Tibial nerve (tissue), 3 donors: ENCODE measurements at regions not wholly inside any gene's neighbourhood (a gene's known extent, or its start where the extent isn't known, plus 50 kb on each side); places are given as distances from the start of the nearest gene placed in this dataset.

ENCODE experiments used
- POLR2A ChIP-seq, 2 donors: fragments of 450-650 bp; IDR thresholded peaks; one replicate each; pipeline ENCODE4 v1.6.1; 2017; ENCODE audit warnings: antibody characterized with exemption in 2 of 2, mild to moderate bottlenecking in 2 of 2, moderate library complexity in 2 of 2
- TF ChIP-seq, protein P1 (sequence below), 5 experiments: fragments of 200-600 bp in 3 of 5; fragments of 450-650 bp in 2 of 5; sonication (generic) in 3 of 5; IDR thresholded peaks; one replicate each; pipeline ENCODE4 v1.5.1; 2016 to 2019; ENCODE audit warnings: antibody characterized with exemption in 5 of 5, mild to moderate bottlenecking in 3 of 5, moderate library complexity in 2 of 5

DNA sequence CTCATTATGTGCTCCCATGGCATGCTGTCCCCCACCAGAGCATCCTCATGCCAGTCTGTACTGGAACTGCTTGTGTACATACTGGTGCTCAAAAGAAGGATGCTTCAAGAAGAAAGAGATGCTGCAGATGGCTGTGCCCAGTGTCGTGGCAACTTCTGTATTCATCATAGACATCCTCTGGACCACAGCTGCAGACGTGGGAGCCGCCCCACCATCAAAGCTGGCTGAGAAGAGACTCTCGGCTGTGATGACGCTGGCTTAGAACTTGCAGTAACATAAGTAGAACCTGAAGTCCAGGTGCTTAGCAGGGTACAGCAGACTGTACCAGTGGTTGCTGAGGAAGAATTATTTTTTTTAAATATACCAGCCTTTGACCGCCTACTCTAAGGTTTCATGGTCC is 112.6 kb upstream of the ARHGAP5 start:
- TF ChIP-seq, protein P1, sequence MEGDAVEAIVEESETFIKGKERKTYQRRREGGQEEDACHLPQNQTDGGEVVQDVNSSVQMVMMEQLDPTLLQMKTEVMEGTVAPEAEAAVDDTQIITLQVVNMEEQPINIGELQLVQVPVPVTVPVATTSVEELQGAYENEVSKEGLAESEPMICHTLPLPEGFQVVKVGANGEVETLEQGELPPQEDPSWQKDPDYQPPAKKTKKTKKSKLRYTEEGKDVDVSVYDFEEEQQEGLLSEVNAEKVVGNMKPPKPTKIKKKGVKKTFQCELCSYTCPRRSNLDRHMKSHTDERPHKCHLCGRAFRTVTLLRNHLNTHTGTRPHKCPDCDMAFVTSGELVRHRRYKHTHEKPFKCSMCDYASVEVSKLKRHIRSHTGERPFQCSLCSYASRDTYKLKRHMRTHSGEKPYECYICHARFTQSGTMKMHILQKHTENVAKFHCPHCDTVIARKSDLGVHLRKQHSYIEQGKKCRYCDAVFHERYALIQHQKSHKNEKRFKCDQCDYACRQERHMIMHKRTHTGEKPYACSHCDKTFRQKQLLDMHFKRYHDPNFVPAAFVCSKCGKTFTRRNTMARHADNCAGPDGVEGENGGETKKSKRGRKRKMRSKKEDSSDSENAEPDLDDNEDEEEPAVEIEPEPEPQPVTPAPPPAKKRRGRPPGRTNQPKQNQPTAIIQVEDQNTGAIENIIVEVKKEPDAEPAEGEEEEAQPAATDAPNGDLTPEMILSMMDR (IDR thresholded peaks at IDR 0.05): no peak
- no peak for TF ChIP-seq POLR2A (IDR thresholded peaks at IDR 0.05)
